ENCODE measurements at regions not wholly inside any gene's neighbourhood (a gene's known extent, or its start where the extent isn't known, plus 50 kb on each side); places are given as distances from the start of the nearest gene placed in this dataset.
"Not testable (repeated sequence)": the region's sequence is repeated elsewhere in the genome, so short reads cannot be mapped to it uniquely, and the experiment has no call there.

DNA sequence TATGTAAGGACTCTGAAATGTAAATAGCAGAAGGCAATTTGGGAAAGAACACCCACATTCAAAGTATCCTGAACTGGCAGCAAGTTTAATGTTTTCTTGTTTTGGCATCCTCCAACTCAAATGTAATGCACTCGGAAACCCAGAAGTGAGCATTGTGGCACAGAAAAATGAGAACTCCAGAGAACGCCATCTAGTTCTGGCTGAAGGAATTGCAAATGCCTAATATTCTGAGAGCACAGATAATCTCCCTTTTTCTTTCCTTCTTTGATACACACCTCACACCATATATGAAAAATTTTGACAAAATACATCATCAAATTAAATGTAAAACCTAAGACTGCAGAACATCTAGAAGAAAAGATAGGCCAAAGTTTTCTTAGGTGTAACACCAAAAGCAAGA is 52.1 kb downstream of the PWWP3B start:
- no peak for DNase-seq

DNA sequence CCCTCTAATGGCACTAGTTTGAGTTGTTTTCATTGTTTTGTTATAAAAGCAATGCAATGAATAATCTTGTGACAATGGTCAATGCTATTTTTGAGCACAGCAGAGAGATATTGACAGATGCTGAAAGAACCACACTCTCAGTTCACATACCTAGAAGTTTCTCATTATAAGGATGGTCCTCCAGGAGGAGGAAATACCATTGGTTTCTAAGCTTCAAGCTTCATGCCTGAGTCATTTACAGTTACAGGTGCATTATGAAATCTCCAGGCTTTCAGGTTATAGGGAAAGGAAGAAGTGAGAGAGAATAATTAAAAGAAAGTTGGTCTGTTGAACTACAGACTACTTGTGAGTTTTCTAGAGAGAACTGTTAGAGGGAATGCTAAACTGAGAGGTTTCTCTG is 75.3 kb downstream of the PWWP3B start:
- no peak for DNase-seq

DNA sequence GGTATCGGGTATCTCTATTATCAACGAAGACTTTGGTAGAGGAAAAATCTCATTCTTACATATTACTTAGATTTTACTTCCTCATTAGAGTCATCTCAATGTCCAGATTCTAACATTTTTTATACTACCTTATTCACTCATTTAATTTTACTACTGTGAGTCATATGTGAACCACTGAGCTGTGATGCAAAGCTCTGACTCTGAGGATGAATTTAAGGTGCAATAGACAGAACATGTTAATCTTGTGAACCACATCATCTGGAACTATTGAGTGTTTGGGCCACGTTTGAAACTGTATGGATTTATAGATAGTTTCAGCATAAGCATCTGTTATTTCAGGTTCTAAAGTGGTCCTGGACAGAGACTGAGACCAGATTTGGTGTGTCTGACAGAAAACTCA is 78.4 kb downstream of the PWWP3B start:
- DNase-seq: no peak

DNA sequence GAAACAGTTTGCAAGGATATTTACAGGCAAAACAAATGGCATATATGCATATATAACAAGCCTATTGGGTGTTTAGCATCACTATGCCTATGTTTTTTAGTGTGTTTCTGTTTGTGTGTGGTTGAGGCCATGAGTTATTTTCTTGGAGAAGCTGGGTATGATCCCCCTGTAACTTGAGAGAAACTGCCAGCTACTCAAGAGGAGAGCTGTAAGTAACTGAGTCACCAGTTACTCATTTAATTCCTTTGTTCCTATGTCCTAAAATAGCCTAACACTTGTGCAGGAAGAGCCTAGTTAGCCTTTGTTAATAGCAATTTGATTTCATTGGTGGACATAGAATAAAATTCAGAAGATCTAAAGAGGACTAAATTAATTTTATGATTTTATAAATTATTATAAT is 79.1 kb downstream of the PWWP3B start:
- DNase-seq: no peak

DNA sequence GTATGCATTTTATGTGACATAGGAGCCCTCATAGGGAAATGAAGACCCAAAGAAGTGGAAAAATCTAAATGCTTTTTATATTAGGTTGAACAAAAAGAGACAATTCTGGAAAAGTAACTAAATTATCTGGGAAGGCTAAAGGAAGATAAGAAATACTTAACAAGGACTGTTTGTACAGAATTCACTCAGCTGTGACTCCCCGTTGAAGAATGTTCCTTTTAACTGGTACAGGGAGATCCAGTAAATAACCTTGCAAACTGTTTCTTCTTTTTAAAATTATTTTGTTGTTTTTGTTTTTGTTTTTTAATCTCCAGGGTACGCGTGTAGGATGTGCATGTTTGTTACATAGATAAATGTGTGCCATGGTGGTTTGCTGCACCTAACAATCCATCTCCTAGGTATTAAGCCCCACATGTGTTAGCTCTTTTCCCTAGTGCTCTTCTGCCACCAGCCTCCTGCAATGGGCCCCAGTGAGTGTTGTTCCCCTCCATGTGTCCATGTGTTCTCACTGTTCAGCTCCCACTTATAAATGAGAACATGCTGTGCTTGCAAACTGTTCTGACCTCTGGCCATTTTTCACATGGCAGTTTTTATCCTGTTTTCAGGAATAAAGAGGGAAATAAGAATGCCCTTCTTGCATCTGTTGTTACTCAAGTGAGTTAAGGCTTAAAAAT is 81.7 kb downstream of the PWWP3B start:
- DNase-seq: no peak

DNA sequence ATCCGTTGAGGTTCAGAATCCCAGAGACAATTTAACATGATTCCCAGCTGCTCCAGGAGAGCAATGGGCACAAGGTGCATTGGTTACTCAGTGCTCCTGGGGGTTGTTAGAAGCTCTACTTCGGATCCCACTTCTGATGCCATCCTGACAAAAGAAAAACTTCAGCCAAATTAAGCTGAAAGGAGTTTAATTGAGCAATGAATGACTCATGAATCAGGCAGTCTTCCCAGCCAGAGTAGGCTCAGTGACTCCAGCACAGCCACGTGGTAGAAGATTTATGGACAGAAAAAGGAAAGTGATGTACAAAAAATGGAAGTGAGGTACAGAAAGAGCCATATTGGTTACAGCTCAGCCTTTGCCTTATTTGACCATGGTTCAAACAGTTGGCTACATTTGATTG is 95.7 kb downstream of the PWWP3B start:
- no peak for DNase-seq

DNA sequence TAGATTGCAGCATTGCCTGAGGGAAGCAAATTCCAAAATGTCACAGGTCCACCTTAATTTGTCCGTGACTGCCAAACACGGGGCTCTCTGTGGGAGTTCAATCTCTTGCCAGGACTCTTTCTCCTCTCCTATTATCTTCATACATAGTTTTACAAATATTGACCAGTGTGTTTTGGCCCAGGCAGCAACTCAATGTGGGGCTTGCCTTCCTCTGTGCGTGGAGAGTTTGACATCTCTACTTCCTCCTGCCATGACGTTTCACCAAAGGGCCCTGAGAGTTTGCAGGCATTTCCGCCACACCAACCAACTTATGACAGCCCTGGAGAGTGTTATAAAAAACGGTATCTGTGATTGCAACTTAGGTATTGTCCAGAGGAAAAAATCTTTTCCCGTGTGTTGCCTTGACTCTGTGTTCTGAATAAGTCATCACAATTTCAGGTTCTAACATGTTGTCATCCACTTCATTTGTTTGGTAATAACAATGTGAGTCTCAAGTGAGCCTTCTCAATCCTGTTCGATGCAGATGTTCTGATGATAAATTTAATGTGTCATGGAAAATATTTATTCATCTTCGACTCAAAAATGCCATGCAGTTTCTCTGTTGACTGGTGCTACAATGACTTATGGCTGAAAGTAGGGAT is 106.0 kb downstream of the PWWP3B start:
- DNase-seq: not testable (repeated sequence)

DNA sequence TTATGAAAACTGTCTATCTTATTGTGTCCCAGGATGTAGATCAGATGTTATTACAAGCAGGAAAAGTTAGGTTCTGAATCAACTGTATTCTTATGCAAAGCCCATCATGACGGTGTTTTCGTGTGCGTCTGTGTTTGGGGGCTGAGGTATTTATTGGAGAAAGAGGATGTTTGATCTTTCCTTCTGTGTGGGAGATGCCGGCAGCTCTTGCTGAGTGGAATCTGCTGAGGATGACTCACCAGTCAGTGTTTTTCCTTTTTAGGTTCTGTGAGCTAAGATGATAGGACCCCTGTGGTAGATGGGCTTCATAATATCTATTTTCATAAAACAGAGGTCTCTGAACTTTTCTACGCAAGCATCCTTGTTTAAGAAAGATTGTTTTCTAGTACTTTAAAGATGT is 107.1 kb downstream of the PWWP3B start:
- not testable (repeated sequence) for DNase-seq

DNA sequence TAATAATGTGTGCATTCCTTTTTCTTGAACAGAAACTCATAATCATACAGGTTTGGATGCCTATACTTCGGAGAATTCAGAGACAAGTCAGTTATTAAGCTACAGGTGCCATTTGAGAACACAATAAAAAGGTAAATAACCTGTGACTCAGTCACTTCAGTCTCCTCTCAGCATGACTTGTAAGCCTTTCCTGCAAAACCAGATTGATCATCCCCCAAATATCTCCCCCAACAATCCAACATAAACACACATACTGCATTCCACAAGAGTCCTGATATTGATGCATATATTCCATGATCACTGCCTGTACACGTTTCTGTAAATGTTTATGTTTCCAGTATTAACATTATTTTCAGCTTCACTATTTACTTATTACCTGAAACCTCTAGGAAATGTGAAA is 110.8 kb downstream of the PWWP3B start:
- DNase-seq: no peak

DNA sequence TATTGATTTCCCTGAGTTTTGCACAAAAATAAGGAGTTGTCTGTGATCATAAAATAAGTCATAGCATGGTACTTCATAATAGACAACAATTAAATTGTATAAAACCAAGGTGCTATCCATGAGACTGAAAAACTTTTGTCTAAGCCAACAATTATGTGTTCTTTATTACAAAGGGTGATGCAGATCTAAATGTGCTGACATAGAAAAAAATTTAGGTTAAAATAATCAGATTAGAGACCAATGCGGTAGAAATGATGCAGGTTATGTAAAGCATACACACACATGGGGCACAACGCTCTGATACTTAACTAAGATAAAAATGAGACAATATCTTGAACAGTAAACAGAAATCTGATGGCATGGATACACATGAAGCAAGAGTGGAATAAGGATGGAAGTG is 113.3 kb downstream of the PWWP3B start:
- DNase-seq: no peak

DNA sequence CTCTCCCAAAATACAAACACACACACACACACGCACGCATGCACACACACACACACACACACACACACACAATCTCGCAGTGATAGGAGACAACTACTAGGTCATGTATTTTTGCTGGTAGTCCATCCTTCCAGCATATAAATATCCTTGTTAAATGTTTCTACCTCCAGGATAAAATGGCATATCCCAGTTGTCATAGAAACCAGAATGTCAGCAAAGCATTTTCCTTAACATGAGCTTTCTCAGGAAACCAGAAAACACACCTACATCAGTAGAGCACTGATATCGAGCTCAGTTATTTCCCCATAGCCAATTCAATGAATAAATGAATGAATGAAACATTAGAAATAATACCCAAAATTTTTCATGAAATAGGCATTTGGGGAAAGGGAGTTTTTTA is 115.7 kb downstream of the PWWP3B start:
- no peak for DNase-seq

DNA sequence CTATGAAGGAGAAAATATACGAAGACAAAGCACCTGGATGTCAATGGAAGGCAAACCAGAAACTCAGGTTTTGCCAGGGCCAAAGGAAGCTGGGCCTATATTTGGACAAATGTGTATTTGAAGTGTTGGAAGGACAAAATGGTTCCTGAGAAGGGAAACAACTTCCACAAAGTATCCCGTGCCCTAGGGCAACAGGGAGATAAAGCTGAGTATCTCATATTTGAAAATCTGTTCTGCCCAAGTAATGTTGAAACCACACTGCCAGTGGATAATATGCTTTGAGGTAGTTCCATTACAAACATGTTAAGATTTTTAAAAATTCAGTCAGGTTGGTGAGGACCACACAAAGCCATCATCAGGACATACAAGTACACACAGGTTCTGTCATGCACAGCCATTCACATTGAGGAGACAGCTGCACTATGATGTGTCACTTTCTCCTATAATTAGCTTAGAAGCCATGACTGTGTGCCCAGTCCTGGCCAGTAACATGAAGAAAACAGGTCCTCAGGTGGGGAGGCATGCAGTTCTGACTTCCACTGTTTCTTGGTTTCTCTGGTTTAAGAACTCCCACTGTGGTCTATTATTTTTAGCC is 116.4 kb downstream of the PWWP3B start:
- DNase-seq: no peak

DNA sequence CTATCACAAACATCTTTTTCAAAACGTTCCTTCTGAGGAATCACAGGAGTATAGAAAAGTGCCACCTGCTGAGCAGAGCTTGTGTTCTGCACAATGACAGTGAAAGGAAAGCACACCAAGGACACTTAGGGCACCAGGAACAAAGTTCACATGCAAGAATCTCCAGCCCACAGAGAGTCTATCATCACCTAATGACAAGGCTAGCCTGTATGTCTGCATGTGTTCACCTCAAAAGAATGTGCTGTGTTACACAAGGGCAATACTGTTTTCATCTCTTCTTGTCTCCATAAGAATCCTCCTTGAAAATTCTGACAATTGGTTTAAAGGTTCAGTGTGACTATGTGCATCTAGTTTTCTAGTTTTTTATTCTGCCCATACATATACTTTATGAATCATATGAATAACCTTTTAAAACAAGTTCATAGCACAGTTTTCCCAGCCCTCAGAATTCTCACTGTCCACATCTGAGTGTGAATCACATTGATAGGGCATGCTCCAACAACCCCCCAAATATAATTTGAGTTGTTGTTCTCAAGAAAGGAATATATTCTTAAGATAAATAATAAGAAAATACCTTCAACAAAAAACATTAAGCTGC is 118.0 kb downstream of the PWWP3B start:
- DNase-seq: no peak

DNA sequence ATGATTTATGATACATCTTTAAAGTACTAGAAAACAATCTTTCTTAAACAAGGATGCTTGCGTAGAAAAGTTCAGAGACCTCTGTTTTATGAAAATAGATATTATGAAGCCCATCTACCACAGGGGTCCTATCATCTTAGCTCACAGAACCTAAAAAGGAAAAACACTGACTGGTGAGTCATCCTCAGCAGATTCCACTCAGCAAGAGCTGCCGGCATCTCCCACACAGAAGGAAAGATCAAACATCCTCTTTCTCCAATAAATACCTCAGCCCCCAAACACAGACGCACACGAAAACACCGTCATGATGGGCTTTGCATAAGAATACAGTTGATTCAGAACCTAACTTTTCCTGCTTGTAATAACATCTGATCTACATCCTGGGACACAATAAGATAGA is 122.7 kb downstream of the PWWP3B start:
- not testable (repeated sequence) for DNase-seq

DNA sequence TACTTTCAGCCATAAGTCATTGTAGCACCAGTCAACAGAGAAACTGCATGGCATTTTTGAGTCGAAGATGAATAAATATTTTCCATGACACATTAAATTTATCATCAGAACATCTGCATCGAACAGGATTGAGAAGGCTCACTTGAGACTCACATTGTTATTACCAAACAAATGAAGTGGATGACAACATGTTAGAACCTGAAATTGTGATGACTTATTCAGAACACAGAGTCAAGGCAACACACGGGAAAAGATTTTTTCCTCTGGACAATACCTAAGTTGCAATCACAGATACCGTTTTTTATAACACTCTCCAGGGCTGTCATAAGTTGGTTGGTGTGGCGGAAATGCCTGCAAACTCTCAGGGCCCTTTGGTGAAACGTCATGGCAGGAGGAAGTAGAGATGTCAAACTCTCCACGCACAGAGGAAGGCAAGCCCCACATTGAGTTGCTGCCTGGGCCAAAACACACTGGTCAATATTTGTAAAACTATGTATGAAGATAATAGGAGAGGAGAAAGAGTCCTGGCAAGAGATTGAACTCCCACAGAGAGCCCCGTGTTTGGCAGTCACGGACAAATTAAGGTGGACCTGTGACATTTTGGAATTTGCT is 123.8 kb downstream of the PWWP3B start:
- not testable (repeated sequence) for DNase-seq

DNA sequence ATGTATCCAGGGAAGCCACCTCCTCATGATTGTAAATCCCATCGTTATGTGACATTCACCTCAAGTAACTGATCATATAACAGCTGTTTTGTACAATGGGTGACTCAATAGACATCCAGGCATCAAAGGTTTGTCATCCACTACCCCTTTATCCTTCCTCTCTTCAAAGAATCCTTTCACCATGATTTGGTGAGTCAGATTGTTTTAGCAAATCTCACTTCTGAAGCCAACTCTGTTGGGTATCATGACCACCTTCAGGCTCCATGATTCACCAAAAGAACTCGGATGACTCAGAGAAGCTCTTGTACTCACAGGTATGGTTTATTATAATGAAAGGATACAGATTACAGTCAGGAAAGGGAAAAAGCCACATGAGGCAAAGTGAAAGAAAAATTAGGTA is 132.1 kb downstream of the PWWP3B start:
- DNase-seq: no peak

DNA sequence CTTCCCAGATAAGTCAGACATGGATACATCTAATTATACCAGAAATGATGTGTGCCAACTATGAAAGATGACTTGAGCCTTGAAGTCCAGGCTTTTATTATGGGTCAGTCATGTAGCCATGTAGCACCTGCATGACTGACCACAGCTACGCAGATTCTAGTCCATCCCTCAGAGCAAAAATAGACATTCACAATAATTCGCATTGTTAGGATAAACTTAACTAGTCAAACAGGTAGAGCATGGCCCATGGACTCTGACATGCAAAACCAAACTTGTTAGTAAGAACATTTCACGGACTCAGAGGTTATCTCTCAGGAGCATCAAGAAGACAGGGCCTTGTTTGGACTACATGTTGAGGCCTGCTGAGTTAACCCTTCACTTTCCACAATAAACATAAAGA is 132.6 kb downstream of the PWWP3B start:
- no peak for DNase-seq

DNA sequence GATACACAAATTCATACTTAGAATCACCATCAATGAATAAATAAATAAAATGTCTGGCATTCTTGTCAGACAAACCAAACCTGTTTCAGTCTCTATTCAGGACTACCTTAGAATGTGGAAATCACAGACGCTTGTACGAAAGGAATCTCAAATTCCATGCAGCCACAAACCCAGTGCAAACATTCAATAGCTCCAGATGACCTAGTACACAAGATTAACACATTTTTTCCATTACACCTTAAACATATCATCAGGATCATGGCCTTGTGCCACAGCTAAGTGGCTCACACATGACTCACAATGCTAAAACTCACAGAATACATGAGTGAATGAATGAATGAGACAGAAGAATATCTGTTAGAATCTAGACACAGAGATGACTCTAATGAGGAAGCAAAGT is 134.2 kb downstream of the PWWP3B start:
- DNase-seq: no peak

DNA sequence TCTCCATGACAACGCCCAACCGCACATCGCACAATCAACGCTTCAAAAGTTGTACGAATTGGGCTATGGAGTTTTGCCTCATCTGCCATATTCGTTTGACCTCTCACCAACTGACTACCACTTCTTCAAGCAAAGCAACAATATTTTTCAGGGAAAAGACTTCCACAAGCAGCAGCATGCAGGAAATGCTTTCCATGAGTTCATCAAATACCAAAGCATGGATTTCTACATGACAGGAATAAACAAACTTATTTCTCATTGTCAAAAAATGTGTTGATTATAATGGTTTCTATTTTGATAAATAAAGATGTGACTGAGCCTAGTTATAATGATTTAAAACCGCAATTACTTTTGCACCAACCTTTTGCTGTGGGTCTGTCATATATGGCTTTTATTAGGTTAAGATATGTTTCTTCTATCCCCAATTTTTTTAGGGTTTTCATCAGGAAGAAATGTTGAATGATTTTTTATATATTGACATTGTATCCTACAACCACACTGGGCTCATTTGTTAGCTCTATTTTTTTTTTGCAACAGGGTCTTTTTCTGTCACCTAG is 138.4 kb downstream of the PWWP3B start:
- DNase-seq: no peak

DNA sequence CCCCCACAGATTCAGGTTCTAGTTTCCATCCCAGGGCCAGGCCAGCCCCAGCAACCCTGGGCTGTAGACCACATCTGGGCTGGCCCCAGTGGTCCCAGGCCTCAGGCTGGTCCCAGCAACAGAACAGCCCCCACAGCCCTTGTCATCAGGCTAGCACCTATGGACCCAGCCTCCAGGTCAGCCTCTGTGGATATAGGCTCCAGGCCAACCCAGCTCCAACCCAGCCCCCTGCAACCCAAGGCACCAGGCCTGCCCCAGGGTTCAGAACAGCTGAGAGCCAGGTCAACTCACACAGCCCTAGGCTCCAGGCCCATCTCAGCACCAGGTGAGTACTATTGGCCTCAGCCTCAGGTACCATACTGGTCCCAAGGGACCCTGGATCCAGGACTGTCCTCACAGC is 155.3 kb downstream of the PWWP3B start:
- no peak for DNase-seq

DNA sequence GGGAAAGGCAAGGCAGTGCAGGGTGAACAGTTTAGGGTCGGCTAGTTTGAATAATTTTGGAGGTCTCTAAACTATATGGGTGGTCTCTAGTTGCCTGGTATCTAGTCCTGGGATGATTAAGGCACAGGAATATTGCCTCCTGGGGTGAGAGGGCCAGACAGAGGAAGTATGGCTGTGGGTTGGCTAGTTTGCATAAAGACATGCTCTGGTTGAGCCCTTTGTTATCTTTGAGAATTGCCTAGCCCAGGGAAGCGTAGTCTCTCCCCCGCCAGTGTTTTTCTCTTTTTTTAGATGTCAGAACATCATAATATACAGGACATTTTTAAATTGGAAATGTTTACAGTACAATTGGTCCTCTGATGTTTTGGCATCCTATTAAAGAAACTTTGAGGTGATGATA is 163.5 kb downstream of the PWWP3B start:
- no peak for DNase-seq

DNA sequence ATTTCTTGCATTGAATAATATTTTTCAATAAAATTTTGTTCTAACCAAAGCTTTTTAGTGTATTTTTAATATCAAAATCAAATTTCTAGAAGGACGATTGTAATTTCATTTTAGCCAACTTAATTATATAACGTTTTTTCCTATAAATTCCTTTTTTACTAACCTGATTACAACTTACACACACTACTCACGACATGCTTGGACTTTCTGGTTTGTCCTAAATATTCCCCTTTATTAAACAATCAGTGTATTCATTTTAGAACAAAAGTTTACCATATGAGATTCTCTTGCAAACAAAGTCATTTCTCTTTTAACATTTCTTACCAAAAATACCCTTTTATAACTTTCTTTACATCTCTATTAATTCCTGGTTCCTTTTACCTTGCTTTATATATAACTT is 173.7 kb downstream of the PWWP3B start:
- DNase-seq: no peak

DNA sequence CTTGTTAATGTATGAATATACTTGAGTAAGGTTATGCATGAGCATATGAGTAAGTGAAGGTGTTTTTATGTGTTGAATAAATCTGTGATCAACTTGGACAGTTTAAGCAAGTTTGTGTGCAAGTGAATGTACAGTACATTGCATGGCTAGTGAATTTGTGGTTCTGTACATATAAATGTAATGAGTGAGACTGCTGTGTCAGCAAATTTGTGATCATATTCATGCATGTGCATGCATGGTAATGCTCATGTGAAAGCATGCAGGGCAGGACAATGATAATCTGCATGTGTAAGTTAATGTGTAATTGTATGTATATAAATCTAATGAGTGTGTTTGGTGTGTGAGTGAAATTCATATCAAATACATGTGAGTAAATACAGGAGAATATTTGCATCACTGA is 188.5 kb downstream of the PWWP3B start:
- no peak for DNase-seq

DNA sequence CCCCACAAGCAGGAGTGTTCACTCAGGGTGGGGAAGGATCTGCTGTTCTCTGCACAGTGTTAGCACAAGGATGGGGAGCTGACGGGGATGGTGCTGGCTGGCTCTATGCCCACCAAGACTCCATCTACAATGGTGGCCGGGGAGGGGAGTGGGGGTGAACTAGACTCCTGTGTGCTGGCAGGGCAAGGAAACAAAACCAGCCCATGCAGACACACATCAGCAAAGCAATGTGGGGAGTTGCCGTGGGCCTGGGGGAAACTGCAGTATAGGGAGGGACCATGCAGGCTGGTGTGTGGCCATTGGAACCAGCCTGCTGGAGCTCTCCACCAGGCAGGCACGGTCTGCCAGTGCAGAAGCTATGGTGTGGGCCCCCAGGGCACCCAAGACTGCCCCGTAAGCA is 195.1 kb downstream of the PWWP3B start:
- DNase-seq: no peak

Data from activated CD8-positive, alpha-beta memory T cell treated with anti-CD3 and anti-CD28 coated beads for 24 hours (primary cell).